ENCODE measurements at regions not wholly inside any gene's neighbourhood (a gene's known extent, or its start where the extent isn't known, plus 50 kb on each side); places are given as distances from the start of the nearest gene placed in this dataset.
"Not testable (repeated sequence)": the region's sequence is repeated elsewhere in the genome, so short reads cannot be mapped to it uniquely, and the experiment has no call there.

- no peak for DNase-seq (ENCODE audit: low read depth)
Observed at GRCh38 chr4:94014484-94015136, 186.1 kb downstream of the ATOH1 start.

GRCh38 chr4:94015956-94016355 lies 187.4 kb downstream of the ATOH1 start:
- DNase-seq (ENCODE audit: low read depth): no peak

GRCh38 chr4:94032754-94033153 lies 174.9 kb upstream of the SMARCAD1 start:
- peak; percentile 3 for DNase-seq (ENCODE audit: low read depth)

GRCh38 chr4:94036964-94037363 lies 170.7 kb upstream of the SMARCAD1 start:
- no peak for DNase-seq (ENCODE audit: low read depth)

- no peak for DNase-seq (ENCODE audit: low read depth)
Observed at GRCh38 chr4:94038195-94038594, 169.5 kb upstream of the SMARCAD1 start.

GRCh38 chr4:94039226-94039625 lies 168.4 kb upstream of the SMARCAD1 start:
- no peak for DNase-seq (ENCODE audit: low read depth)

GRCh38 chr4:94044471-94044870 lies 163.2 kb upstream of the SMARCAD1 start:
- not testable (repeated sequence) for DNase-seq (ENCODE audit: low read depth)

GRCh38 chr4:94063084-94063483 lies 144.6 kb upstream of the SMARCAD1 start:
- no peak for DNase-seq (ENCODE audit: low read depth)

- DNase-seq (ENCODE audit: low read depth): no peak
Observed at GRCh38 chr4:94068753-94069719, 138.6 kb upstream of the SMARCAD1 start.

GRCh38 chr4:94076498-94076897 lies 131.2 kb upstream of the SMARCAD1 start:
- no peak for DNase-seq (ENCODE audit: low read depth)

GRCh38 chr4:94084155-94084554 lies 123.5 kb upstream of the SMARCAD1 start:
- no peak for DNase-seq (ENCODE audit: low read depth)

GRCh38 chr4:94099141-94099540 lies 108.5 kb upstream of the SMARCAD1 start:
- DNase-seq (ENCODE audit: low read depth): not testable (repeated sequence)

GRCh38 chr4:94112644-94113043 lies 95.0 kb upstream of the SMARCAD1 start:
- no peak for DNase-seq (ENCODE audit: low read depth)

GRCh38 chr4:94115687-94116086 lies 92.0 kb upstream of the SMARCAD1 start:
- no peak for DNase-seq (ENCODE audit: low read depth)

- no peak for DNase-seq (ENCODE audit: low read depth)
Observed at GRCh38 chr4:94116842-94117241, 90.8 kb upstream of the SMARCAD1 start.

GRCh38 chr4:94126669-94127068 lies 81.0 kb upstream of the SMARCAD1 start:
- DNase-seq (ENCODE audit: low read depth): no peak

- peak; percentile 24 for DNase-seq (ENCODE audit: low read depth)
Observed at GRCh38 chr4:94127707-94128328, 79.8 kb upstream of the SMARCAD1 start.

GRCh38 chr4:94131212-94131611 lies 76.5 kb upstream of the SMARCAD1 start:
- no peak for DNase-seq (ENCODE audit: low read depth)

GRCh38 chr4:94135701-94136100 lies 72.0 kb upstream of the SMARCAD1 start:
- DNase-seq (ENCODE audit: low read depth): no peak

- no peak for DNase-seq (ENCODE audit: low read depth)
Observed at GRCh38 chr4:94139931-94140612, 67.6 kb upstream of the SMARCAD1 start.

GRCh38 chr4:94141001-94141400 lies 66.7 kb upstream of the SMARCAD1 start:
- DNase-seq (ENCODE audit: low read depth): no peak

GRCh38 chr4:94148052-94148451 lies 59.6 kb upstream of the SMARCAD1 start:
- not testable (repeated sequence) for DNase-seq (ENCODE audit: low read depth)
